ENCODE measurements at regions not wholly inside any gene's neighbourhood (a gene's known extent, or its start where the extent isn't known, plus 50 kb on each side); places are given as distances from the start of the nearest gene placed in this dataset.

DNA sequence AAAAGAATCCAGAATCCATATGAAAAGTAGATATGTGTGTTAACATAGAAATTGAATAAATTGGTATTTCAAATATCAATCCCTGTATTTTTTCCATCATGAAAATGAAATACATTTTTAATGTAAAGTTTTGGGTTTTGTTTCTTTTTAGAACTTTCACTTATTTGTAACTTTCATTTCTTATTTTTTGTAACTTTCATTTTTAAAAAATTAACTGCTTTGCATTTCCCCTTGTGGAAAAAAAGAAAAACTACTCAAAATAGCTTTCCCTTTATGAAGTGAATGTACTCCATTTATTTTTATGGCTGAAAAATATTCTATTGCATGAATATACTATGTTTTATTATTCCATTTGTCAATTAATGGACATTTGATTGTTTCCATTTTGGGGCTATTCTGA, 75.6 kb upstream of the SMNDC1 start:
- in situ Hi-C loops (cut with MboI), result no loop called here
- no peak overlapping the region for H2AFZ ChIP-seq (ENCODE audit: low read depth, low read length)
- H4K20me1 ChIP-seq (replicated peaks; ENCODE audit: control insufficient read depth, insufficient read depth, low read length), result no peaks in the 10 kb centered on the region; the same call in 1 of the 2 replicates
- ChIA-PET CTCF (ENCODE audit: low intra/inter-chr PET ratio) (no interaction called here), POLR2A (no interaction called here)
- peaks cover 7 to 30% of the 10 kb centered on the region in 2 experiments; a peak in 4 of 5 replicates for H3K4me1 ChIP-seq (replicated peaks in 1 of 2; ENCODE audit: control insufficient read depth in 2 of 2, insufficient read depth in 2 of 2, low read length in 2 of 2)
- DNase-seq (ENCODE audit: extremely low read depth in 1 of 4, low spot score in 3 of 4) (no peak), FAIRE-seq (no peak), ATAC-seq (no peak)
- no peaks in the 10 kb centered on the region for H3K79me2 ChIP-seq (ENCODE audit: control insufficient read depth, insufficient read depth, low read length)
- TF ChIP-seq GATAD2B (IDR thresholded peaks at IDR 0.05; ENCODE audit: borderline replicate concordance), result no peak
- TF ChIP-seq, protein P1, sequence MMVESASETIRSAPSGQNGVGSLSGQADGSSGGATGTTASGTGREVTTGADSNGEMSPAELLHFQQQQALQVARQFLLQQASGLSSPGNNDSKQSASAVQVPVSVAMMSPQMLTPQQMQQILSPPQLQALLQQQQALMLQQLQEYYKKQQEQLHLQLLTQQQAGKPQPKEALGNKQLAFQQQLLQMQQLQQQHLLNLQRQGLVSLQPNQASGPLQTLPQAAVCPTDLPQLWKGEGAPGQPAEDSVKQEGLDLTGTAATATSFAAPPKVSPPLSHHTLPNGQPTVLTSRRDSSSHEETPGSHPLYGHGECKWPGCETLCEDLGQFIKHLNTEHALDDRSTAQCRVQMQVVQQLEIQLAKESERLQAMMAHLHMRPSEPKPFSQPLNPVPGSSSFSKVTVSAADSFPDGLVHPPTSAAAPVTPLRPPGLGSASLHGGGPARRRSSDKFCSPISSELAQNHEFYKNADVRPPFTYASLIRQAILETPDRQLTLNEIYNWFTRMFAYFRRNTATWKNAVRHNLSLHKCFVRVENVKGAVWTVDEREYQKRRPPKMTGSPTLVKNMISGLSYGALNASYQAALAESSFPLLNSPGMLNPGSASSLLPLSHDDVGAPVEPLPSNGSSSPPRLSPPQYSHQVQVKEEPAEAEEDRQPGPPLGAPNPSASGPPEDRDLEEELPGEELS (CRISPR knock-in tag; IDR thresholded peaks at IDR 0.05; ENCODE audit: borderline replicate concordance), result no peak
- TF ChIP-seq, protein P2, sequence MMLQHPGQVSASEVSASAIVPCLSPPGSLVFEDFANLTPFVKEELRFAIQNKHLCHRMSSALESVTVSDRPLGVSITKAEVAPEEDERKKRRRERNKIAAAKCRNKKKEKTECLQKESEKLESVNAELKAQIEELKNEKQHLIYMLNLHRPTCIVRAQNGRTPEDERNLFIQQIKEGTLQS (IDR thresholded peaks at IDR 0.05), result no peak
- TF ChIP-seq, protein P2 (CRISPR knock-in tag; conservative IDR thresholded peaks at IDR 0.05), result no peak
- no peaks in the 10 kb centered on the region for H3K27me3 ChIP-seq (ENCODE audit: control insufficient read depth in 2 of 2, insufficient read depth in 2 of 2, low read length in 2 of 2)
- no TSS peak for BruUV-seq (replicated peaks)
- no peak overlapping the region for H3K9ac ChIP-seq (ENCODE audit: insufficient read depth in 1 of 2, low read depth in 2 of 2, low read length in 2 of 2)
- H3K4me2 ChIP-seq (ENCODE audit: insufficient read depth, low read length), result no peak overlapping the region
- H3K4me3 ChIP-seq, result no peak overlapping the region
- H3K9me1 ChIP-seq (ENCODE audit: control insufficient read depth, insufficient read depth, low read length), result no peaks in the 10 kb centered on the region
- H3K36me3 ChIP-seq (ENCODE audit: control insufficient read depth, insufficient read depth, low read length), result no peaks in the 10 kb centered on the region
- intact Hi-C loops (cut with micrococcal nuclease), result no loop called here
- no peaks in the 10 kb centered on the region for H3K9me3 ChIP-seq (replicated peaks; ENCODE audit: control insufficient read depth, insufficient read depth, low read depth, low read length)
- no peak overlapping the region for H3K27ac ChIP-seq (ENCODE audit: extremely low read depth, low read depth, low read length)

Data from K562 (cell line).